ENCODE measurements at regions not wholly inside any gene's neighbourhood (a gene's known extent, or its start where the extent isn't known, plus 50 kb on each side); places are given as distances from the start of the nearest gene placed in this dataset.

- FAIRE-seq = no peak
- TF ChIP-seq CTCF (IDR thresholded peaks at IDR 0.05; ENCODE audit: insufficient read depth, missing control alignments) = no peak
- no peak for DNase-seq (ENCODE audit: insufficient read length, low spot score)
Observed at GRCh38 chr11:109756521-109756920, 334.5 kb downstream of the C11orf87 start.

GRCh38 chr11:109756951-109757350, 335.0 kb downstream of the C11orf87 start:
- FAIRE-seq = no peak
- DNase-seq (ENCODE audit: insufficient read length, low spot score) = no peak
- TF ChIP-seq CTCF (IDR thresholded peaks at IDR 0.05; ENCODE audit: insufficient read depth, missing control alignments) = no peak

DNA sequence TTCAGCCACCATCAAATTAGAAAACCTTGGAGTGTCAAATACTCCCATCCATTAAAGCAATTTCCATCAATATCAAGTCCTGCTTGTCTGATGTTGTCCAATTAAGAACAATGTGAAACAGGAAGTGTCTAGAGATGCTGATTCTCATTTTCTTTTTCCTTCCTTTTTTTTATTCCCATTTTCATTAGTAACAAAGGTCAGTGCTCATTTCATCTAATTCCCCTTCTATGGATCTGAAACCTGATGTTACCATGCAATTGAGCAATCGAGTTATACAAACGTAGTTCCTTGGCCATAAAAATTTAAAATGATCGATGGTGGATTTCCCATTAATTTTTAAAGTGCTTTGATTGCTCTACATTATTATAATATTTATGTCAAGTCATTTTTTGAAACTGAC, 330.6 kb upstream of the ZC3H12C start:
- no peak for FAIRE-seq
- TF ChIP-seq CTCF (IDR thresholded peaks at IDR 0.05; ENCODE audit: insufficient read depth, missing control alignments) = no peak
- DNase-seq (ENCODE audit: insufficient read length, low spot score) = no peak

- no peak for FAIRE-seq
- DNase-seq (ENCODE audit: insufficient read length, low spot score) = no peak
- TF ChIP-seq CTCF (IDR thresholded peaks at IDR 0.05; ENCODE audit: insufficient read depth, missing control alignments) = no peak
Observed at GRCh38 chr11:109765709-109766311, 327.4 kb upstream of the ZC3H12C start.

- DNase-seq (ENCODE audit: insufficient read length, low spot score) (no peak), FAIRE-seq (no peak)
- no peak for TF ChIP-seq CTCF (IDR thresholded peaks at IDR 0.05; ENCODE audit: insufficient read depth, missing control alignments)
Observed at GRCh38 chr11:109769858-109770257, 323.3 kb upstream of the ZC3H12C start.

- FAIRE-seq (no peak), DNase-seq (ENCODE audit: insufficient read length, low spot score) (no peak)
- TF ChIP-seq CTCF (IDR thresholded peaks at IDR 0.05; ENCODE audit: insufficient read depth, missing control alignments) = no peak
Observed at GRCh38 chr11:109770323-109770722, 322.9 kb upstream of the ZC3H12C start.

DNA sequence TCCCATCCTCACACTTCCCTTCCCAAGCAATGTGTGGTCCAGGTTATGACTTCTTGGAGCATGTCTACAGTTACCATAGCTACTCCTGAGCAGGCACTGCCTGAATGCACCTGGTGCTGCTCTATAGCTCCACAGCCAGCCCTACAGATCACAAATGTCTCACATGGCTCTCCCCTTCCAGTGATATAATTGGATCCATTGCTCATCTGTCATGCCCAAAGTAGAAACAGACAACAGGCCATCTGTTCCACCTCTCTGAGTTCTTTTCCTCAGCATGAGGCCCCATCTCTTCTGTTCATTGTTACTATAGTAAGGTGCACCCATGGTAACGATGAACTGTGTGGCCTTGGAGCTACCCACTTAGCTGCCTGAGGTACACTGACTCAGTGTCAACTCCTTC, 320.3 kb upstream of the ZC3H12C start:
- FAIRE-seq = no peak
- DNase-seq (ENCODE audit: insufficient read length, low spot score) = no peak

More for the DNA sequence above, 320.3 kb upstream of the ZC3H12C start:
- TF ChIP-seq CTCF (IDR thresholded peaks at IDR 0.05; ENCODE audit: insufficient read depth, missing control alignments) = no peak
